ENCODE measurements at regions not wholly inside any gene's neighbourhood (a gene's known extent, or its start where the extent isn't known, plus 50 kb on each side); places are given as distances from the start of the nearest gene placed in this dataset.
A peak's percentile ranks its signal among the peaks of the same experiment; 100 is the strongest.

DNA sequence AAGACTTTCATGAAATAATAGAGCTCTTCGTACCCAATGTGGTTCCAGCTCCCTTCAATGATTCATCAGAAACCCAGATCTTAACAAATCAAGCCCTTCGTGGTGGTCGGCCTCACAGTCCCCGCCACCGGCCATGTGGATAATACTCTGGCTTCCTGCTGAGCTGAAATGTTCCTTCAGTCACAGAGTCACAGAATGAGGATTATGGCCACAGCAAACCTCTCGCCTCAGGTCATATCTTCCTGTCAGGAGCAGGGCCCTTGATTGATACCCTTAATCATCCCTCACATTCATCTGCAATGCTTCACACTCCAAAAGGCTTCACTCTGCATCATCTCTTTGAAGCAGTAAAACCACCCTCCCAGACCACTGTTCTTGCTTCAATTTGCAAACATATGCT lies 452.6 kb downstream of the OCA2 start:
- H3K27ac ChIP-seq, result no peak overlapping the region
- peak; percentile 27 for DNase-seq
- H3K4me3 ChIP-seq (ENCODE audit: low read depth, low read length), result no peak overlapping the region
- H3K9me3 ChIP-seq (ENCODE audit: severe bottlenecking), result peaks cover 3% of the 10 kb centered on the region
- H3K36me3 ChIP-seq, result no peaks in the 10 kb centered on the region
- TF ChIP-seq, protein P1, sequence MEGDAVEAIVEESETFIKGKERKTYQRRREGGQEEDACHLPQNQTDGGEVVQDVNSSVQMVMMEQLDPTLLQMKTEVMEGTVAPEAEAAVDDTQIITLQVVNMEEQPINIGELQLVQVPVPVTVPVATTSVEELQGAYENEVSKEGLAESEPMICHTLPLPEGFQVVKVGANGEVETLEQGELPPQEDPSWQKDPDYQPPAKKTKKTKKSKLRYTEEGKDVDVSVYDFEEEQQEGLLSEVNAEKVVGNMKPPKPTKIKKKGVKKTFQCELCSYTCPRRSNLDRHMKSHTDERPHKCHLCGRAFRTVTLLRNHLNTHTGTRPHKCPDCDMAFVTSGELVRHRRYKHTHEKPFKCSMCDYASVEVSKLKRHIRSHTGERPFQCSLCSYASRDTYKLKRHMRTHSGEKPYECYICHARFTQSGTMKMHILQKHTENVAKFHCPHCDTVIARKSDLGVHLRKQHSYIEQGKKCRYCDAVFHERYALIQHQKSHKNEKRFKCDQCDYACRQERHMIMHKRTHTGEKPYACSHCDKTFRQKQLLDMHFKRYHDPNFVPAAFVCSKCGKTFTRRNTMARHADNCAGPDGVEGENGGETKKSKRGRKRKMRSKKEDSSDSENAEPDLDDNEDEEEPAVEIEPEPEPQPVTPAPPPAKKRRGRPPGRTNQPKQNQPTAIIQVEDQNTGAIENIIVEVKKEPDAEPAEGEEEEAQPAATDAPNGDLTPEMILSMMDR (IDR thresholded peaks at IDR 0.05; ENCODE audit: low read depth, low read length), result no peak
- H3K27me3 ChIP-seq (ENCODE audit: insufficient read depth, low read depth, severe bottlenecking), result no peaks in the 10 kb centered on the region

DNA sequence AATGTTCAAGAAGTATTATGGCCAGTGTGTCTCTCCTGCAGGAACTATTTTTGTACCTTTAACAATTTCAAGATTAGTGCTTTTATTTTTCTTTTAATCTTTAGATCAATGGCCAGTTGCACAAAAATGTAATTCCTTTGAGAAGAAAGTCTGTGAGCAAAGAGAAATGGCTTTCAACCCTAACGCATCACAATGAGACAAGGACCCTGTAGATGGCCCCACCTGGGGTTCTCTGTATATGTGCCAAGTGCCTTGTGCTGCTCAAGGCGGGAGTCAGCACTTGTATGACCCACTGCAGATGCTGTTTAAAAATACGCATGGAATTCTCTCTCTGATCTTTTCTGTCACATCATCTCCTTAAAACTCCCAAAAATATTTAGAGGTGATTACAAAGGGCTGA lies 453.4 kb downstream of the OCA2 start:
- Histone ChIP-seq H3K27ac (no peak overlapping the region), H3K4me3 (ENCODE audit: low read depth, low read length) (no peak overlapping the region), H3K36me3 (no peaks in the 10 kb centered on the region), H3K27me3 (ENCODE audit: insufficient read depth, low read depth, severe bottlenecking) (no peaks in the 10 kb centered on the region), H3K9me3 (ENCODE audit: severe bottlenecking) (peaks cover 3% of the 10 kb centered on the region)
- no peak for DNase-seq
- TF ChIP-seq, protein P1 (IDR thresholded peaks at IDR 0.05; ENCODE audit: low read depth, low read length), result no peak

DNA sequence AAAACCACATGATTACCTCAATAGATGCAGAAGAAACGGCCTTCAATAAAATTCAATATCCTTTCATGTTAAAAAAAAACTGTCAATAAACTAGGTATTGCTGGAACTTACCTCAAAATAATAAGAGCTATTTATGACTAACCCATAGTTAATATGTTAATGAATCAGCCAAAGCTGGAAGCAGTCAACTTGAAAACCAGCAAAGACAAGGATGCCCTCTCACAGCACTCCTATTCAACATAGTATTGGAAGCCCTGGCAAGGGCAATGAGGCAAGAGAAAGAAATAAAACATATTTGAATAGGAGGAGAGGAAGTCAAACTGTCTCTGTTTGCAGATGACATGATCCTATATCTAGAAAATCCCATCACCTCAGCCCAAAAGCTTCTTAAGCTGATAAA lies 456.1 kb downstream of the OCA2 start:
- H3K27me3 ChIP-seq (ENCODE audit: insufficient read depth, low read depth, severe bottlenecking), result no peaks in the 10 kb centered on the region
- no peak overlapping the region for H3K4me3 ChIP-seq (ENCODE audit: low read depth, low read length)
- H3K36me3 ChIP-seq, result no peaks in the 10 kb centered on the region
- peaks cover 3% of the 10 kb centered on the region for H3K9me3 ChIP-seq (ENCODE audit: severe bottlenecking)
- DNase-seq, result no peak
- TF ChIP-seq, protein P1 (IDR thresholded peaks at IDR 0.05; ENCODE audit: low read depth, low read length), result no peak
- H3K27ac ChIP-seq, result no peak overlapping the region

DNA sequence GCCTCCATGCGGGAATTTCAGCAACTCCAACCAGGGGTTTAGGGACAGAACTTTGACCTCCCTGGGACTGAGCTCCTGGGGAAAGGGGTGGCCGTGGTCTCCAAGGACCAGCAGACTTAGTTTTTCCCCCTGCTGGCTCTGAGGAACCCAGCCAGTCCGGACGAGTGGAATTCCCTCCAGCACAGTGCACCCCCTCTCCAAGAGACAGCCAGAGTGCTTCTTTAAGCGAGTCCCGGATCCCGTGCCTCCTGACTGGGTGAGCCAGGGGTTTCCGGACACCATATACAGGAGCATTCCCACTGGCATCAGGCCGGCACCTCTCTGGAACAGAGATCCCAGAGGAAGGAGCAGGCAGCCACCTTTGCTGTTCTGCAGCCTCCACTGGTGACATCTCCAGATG lies 459.5 kb downstream of the OCA2 start:
- Histone ChIP-seq H3K27ac (no peak overlapping the region), H3K27me3 (ENCODE audit: insufficient read depth, low read depth, severe bottlenecking) (no peaks in the 10 kb centered on the region), H3K9me3 (ENCODE audit: severe bottlenecking) (peaks cover 3% of the 10 kb centered on the region), H3K4me3 (ENCODE audit: low read depth, low read length) (no peak overlapping the region), H3K36me3 (no peaks in the 10 kb centered on the region)
- TF ChIP-seq, protein P1 (IDR thresholded peaks at IDR 0.05; ENCODE audit: low read depth, low read length), result no peak
- no peak for DNase-seq

DNA sequence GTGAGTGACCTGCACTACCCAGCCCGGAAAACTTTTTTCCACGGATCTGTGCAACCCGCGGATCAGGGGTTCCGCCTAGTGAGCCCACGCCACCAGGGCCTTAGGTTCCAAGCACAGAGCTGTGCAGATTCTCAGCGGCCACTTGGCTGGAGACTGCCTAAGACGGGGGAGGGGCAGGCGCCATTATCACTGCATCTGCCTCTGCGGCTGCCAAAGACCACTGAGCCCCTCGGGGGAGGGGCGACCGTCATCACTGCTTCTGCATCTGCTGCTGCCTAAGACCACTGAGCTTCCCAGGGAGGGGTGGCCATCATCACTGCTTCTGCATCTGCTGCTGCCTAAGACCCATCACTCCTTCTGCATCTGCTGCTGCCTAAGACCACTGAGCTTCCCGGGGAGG lies 460.2 kb downstream of the OCA2 start:
- Histone ChIP-seq H3K36me3 (no peaks in the 10 kb centered on the region), H3K27me3 (ENCODE audit: insufficient read depth, low read depth, severe bottlenecking) (no peaks in the 10 kb centered on the region), H3K4me3 (ENCODE audit: low read depth, low read length) (no peak overlapping the region), H3K9me3 (ENCODE audit: severe bottlenecking) (peaks cover 3% of the 10 kb centered on the region), H3K27ac (no peak overlapping the region)
- TF ChIP-seq, protein P1 (IDR thresholded peaks at IDR 0.05; ENCODE audit: low read depth, low read length), result no peak
- no peak for DNase-seq

DNA sequence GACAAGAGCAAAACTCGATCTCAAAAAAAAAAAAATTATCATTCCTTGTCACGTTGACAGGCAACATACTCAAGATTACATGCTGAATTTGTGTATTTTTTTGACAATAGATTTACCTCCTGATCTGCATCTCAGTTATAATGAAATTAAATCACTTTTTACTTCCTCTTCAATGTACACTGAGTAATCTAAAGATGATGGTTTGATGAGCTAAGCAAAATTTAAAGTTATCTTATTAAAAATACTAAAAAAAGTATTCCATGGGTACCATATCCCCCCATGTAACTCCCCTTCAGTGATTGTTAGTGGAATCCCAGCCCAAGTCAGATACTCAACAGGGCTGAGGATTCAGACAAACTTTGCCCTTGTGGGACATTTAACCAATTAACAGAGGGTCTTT lies 463.2 kb downstream of the OCA2 start:
- Histone ChIP-seq H3K36me3 (no peaks in the 10 kb centered on the region), H3K9me3 (ENCODE audit: severe bottlenecking) (no peaks in the 10 kb centered on the region), H3K27ac (no peak overlapping the region), H3K27me3 (ENCODE audit: insufficient read depth, low read depth, severe bottlenecking) (no peaks in the 10 kb centered on the region), H3K4me3 (ENCODE audit: low read depth, low read length) (no peak overlapping the region)
- no peak for DNase-seq
- TF ChIP-seq, protein P1 (IDR thresholded peaks at IDR 0.05; ENCODE audit: low read depth, low read length), result no peak

All from WERI-Rb-1 (cell line).